ENCODE measurements at regions not wholly inside any gene's neighbourhood (a gene's known extent, or its start where the extent isn't known, plus 50 kb on each side); places are given as distances from the start of the nearest gene placed in this dataset.

DNA sequence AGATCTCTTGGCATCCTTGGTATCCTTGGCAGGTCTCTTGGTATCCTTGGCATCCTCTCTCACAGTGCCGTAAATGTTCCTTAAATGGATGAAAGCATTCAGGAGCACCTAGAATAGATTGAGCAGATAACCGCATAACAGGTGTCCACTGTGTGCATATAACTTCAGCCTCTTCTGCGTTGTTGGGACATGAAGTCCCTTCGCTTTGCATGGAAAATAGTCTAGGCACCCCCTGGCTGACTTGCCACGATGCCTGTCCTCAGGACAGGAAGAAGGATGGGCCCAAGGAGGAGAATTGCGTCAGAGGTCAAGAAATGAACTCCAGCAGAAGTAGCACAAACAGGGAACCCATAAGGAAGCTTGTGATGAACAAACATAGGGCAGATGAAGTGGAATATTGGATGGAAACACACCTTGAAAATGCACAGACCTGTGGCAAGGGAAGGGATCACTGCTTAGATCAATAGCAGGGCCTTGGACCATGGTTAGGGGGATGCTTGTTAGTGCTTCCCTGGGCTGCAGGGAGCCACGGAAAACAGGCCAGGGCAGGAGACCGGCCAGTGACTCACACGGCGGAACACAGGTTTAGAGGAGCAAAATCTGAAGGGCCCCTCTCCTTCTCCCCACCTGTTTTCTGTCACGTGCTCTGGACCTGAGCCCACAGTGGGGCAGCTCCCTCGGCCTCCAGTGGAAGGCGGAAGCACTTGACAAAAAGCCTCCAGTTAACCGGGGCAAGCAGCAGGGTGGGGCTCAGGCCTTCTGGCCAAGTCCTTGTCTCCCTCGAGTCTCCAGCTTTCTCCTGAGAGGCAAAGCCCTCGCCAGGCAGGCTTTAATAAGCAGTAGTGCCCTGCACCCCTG is 99.2 kb upstream of the ASAP2 start:
- Histone ChIP-seq H3K9me3 (replicated peaks; ENCODE audit: control insufficient read depth, insufficient read depth, low read length) (no peaks in the 10 kb centered on the region), H2AFZ (ENCODE audit: control insufficient read depth, low read depth, low read length) (no peak overlapping the region; the same call in 1 of the 2 replicates), H3K27me3 (replicated peaks in 1 of 2; ENCODE audit: control insufficient read depth in 2 of 2, insufficient read depth in 2 of 2, low read length in 1 of 2) (no peaks in the 10 kb centered on the region), H3K9ac (ENCODE audit: control insufficient read depth, insufficient read depth, low read length) (no peak overlapping the region), H3K79me2 (ENCODE audit: control insufficient read depth, insufficient read depth, low read length) (no peaks in the 10 kb centered on the region), H3K36me3 (ENCODE audit: control insufficient read depth in 2 of 2, insufficient read depth in 2 of 2, low read length in 1 of 2) (no peaks in the 10 kb centered on the region), H3K4me2 (ENCODE audit: control insufficient read depth, insufficient read depth) (no peak overlapping the region), H3K27ac (ENCODE audit: control insufficient read depth, insufficient read depth) (no peak overlapping the region), H4K20me1 (ENCODE audit: control insufficient read depth, insufficient read depth) (no peaks in the 10 kb centered on the region), H3K4me1 (ENCODE audit: control insufficient read depth, insufficient read depth, low read length) (no peaks in the 10 kb centered on the region), H3K4me3 (no peak overlapping the region)
- SMC1A ChIA-PET (ENCODE audit: uncharacterized antibody, unreplicated experiment) = no interaction called here
- FAIRE-seq (no peak), DNase-seq (ENCODE audit: low read depth, low spot score) (no peak), ATAC-seq (no peak)
- WGBS (ENCODE audit: insufficient coverage, insufficient replicate concordance, low lambda C conversion rate, missing lambda C conversion rate) = 62% methylated on average over 16 of the region's 16 CpGs
- RAD21 ChIA-PET (ENCODE audit: unreplicated experiment) = interaction anchor here (0.8 to 2.1 kb wide), 2 partner anchors 15 to 234 kb away, joined by 3 to 7 read pairs; no protein-coding TSS in a partner anchor
- in situ Hi-C loops (cut with MboI) (no loop called here), intact Hi-C loops (cut with micrococcal nuclease; ENCODE audit: unreplicated experiment) (no loop called here)
- POLR2A ChIA-PET = no interaction called here
- no TSS peak for BruUV-seq (replicated peaks)
- CTCF ChIA-PET = interaction anchor here (0.9 to 2.2 kb wide), 4 partner anchors 9 to 234 kb away, joined by 3 to 8 read pairs (median 4); no protein-coding TSS in a partner anchor
- TF ChIP-seq, protein P1, sequence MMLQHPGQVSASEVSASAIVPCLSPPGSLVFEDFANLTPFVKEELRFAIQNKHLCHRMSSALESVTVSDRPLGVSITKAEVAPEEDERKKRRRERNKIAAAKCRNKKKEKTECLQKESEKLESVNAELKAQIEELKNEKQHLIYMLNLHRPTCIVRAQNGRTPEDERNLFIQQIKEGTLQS (IDR thresholded peaks at IDR 0.05; ENCODE audit: borderline replicate concordance, extremely low read depth, low read depth, low read length) = no peak
- TF ChIP-seq SRF (IDR thresholded peaks at IDR 0.05; ENCODE audit: low read depth in 2 of 2, low read length in 2 of 2) (no peak), EP300 (IDR thresholded peaks at IDR 0.05; ENCODE audit: borderline replicate concordance in 1 of 2, control insufficient read depth in 1 of 2, low read depth in 2 of 2, low read length in 2 of 2) (no peak), KLF5 (IDR thresholded peaks at IDR 0.05; ENCODE audit: partially characterized antibody) (no peak), SREBF2 (IDR thresholded peaks at IDR 0.05; ENCODE audit: low read length) (no peak), SIX5 (IDR thresholded peaks at IDR 0.05; ENCODE audit: low read depth, low read length, severe bottlenecking) (no peak), GATAD2B (conservative IDR thresholded peaks at IDR 0.05; ENCODE audit: low read depth) (no peak), PAX5 (IDR thresholded peaks at IDR 0.05; ENCODE audit: borderline replicate concordance, low read depth, low read length) (no peak), IKZF2 (IDR thresholded peaks at IDR 0.05) (no peak), POLR2AphosphoS2 (IDR thresholded peaks at IDR 0.05; ENCODE audit: low read depth, low read length) (no peak)
- TF ChIP-seq, protein P2, sequence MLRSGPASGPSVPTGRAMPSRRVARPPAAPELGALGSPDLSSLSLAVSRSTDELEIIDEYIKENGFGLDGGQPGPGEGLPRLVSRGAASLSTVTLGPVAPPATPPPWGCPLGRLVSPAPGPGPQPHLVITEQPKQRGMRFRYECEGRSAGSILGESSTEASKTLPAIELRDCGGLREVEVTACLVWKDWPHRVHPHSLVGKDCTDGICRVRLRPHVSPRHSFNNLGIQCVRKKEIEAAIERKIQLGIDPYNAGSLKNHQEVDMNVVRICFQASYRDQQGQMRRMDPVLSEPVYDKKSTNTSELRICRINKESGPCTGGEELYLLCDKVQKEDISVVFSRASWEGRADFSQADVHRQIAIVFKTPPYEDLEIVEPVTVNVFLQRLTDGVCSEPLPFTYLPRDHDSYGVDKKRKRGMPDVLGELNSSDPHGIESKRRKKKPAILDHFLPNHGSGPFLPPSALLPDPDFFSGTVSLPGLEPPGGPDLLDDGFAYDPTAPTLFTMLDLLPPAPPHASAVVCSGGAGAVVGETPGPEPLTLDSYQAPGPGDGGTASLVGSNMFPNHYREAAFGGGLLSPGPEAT (IDR thresholded peaks at IDR 0.05; ENCODE audit: low read depth) = no peak
